COLO829 (cell line): ENCODE measurements at regions not wholly inside any gene's neighbourhood (a gene's known extent, or its start where the extent isn't known, plus 50 kb on each side); places are given as distances from the start of the nearest gene placed in this dataset.
"Not testable (repeated sequence)": the region's sequence is repeated elsewhere in the genome, so short reads cannot be mapped to it uniquely, and the experiment has no call there.

Source experiments
- DNase-seq: peaks from one replicate; pipeline ENCODE4 v3.0.0; 2012; ENCODE audit warnings: low spot score

GRCh38 chr21:35399706-35400105 lies 350.6 kb upstream of the RUNX1 start:
- no peak for DNase-seq

DNA sequence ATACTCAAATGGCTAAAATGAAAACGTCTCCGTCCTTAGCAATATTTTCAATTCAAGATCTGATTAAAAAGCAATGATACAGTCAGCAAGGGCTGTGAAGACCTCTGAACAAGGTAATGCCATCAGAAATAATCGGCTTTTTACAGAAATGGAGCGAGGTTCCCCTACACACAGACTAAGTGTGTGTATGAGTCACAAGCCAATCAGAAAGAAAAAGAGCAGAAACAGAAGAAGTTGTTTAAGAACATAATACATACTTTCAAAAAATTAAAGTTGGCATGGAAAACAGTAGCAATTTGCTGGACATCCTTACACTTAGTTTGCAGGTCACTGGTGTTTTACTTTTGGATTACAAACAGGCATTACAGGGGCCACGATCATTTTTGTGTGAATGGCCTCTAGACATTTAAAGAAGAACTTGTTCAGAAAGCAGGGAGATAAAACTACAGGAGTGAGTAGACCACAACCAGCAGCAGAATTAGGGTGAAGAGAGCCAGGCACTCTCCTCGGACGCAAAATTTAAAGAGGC lies 350.0 kb upstream of the RUNX1 start:
- no peak for DNase-seq

DNA sequence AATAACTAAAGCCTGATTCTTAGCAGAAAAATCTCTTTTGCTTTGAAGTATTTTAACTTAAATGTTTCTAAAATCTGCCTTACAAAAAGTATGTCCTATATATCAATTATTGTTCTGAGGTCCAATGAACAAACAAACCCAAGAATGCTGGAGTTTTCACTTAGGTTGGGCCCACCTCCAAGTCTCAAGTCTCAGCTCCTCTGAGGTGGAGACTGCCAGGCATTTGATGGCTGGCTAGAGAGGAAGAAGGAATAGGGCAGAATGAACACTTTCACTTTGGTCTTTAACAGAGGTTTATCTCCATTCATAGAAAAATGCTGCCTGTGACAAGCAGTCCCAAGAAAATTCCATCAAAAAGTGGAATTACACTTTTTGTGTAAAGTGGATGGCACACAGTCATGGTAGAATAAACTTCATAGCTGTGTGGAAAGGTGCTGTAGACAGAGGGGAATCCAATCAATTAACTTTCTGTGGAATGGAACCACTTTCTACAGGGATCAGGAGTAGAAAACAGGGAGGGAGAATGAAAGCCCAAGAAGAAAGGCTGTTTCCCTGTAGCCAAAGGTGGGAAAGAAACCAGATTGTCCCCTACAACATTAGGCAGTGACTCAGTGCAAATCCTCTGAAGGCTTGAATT lies 349.4 kb upstream of the RUNX1 start:
- no peak for DNase-seq

DNA sequence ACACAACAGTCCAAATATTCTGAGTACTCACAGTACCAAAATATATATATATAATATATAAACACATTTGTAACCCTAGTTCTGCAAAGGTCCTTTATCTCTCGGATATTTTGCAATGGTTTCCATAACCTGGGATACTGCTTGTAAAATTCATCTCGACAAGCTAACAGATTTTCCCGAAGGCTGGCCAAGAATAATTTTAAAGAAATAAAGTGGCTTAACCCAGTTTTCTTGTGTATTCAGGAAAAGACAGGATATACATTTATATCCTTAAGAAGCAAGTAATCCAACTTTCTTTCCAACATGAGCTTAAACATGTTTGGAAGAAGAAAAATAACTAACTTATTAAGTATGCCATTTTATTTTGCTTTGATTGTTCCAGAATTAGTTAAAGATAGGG lies 348.7 kb upstream of the RUNX1 start:
- DNase-seq, result no peak

GRCh38 chr21:35396655-35397054 lies 347.6 kb upstream of the RUNX1 start:
- no peak for DNase-seq

- DNase-seq, result no peak
These were observed 346.6 kb upstream of the RUNX1 start for GRCh38 chr21:35395728-35396127.

DNA sequence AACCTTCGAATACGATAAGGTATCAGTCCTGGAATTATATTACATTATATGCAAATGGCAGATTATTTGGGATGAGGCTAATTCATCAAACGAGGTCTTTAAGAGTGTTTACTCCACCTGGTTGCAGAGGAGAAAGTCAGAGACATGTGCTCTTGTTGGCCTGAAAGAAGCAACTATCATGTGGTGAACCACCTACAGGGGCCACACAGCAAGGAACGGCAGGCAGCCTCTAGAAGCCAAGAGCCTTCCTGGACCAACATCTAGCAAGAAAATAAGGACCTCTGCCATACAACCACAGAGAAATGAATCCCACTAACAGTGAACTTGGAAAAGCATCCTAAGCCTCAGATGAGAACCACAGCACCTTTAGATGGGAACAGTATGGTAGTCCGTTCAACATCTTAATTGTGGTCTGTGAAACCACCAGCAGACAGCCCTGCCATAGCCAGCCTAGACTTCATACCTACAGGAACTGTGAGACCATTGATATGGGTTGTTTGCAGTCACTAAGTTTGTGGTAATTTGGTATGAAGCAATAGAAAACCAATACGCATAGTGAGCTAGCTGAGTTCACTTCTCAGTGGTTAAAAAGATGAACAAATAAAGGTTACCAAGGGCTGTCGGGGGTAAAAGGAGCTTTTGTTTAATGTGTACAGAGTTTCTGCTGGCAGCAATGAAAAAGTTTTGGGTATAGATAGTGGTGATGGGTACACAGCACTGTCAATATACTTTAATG lies 345.7 kb upstream of the RUNX1 start:
- DNase-seq, result no peak

GRCh38 chr21:35394049-35394448 lies 344.9 kb upstream of the RUNX1 start:
- no peak for DNase-seq

DNA sequence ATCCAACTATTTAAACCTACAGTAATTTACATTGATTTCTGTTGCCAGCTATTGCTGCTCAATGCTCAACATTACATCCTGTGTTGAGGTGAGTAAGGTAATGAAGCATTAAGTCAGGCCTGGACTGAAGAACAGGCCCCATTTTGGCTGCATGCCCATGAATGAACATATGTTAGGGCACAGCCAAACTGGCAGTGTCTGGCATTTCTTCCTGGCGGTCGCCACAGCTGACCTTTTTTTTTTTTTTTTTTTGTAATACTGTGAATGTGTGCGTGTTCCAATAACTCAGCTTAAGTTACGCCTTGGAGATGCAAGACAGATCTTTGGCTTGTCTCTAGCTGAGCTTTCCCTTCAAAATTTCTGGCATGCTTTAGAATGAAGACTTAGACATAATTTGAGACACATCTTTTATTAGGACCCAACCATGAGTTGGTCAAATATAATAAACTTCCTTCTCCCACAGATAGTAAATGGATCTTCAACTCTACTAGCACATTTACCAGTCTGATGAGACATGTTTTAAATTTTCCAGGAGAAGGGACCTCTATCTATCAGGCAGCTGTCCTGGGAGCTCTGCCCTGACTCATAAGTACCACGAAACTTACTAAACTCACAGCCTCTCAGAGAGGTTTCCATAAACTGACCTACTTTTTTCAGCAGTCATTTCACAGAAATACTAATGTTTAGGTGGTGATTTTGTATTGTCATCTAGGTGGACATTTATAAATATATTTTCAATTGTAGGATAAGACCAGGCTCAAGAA lies 341.1 kb upstream of the RUNX1 start:
- DNase-seq, result no peak

DNA sequence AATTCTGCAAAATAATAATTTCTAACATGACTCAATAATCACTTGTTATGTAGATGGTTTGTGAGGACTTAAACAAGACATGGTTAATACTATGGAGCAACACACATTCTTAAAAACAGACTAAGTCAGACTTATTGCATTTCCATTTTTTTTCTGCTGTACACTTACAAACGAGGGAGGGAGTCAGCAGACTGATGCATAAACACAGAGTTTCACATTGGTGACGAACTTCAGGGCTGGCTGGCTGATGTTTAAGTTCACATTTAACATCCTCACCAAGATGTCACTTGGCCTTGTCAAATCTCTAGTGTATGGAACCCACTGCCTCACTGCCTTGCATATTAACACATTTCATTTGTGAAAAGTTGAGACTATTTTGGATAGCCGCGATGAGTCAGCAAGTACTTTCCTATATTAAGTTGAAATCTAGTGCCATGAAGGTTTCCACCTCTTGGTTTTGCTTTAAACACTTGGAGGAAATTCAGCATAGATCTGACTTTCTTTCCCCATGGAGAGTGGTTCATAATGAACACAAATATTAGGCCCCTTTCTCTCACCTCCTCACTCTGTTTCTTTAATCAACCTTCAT lies 337.5 kb upstream of the RUNX1 start:
- DNase-seq, result no peak

GRCh38 chr21:35384375-35384774 lies 335.3 kb upstream of the RUNX1 start:
- DNase-seq, result no peak

DNA sequence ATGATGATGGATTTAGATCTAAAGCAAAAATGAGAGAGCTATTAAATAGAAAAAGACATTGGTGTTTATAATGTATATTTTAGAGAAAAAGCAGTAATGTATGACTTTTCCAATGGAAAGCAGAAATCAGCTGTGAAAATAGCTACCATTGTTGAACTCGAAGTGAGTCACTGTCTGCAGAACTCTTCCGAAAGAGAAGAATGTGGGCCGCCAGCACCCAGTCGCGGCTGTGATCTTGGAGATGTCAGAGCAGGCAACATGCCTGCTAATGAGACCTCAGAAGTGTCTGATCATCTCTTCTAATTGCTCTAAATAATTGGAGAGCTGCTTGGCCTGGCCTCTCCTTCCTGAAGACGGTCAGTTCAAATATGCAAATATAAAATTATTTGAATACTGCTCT lies 333.6 kb upstream of the RUNX1 start:
- no peak for DNase-seq

DNA sequence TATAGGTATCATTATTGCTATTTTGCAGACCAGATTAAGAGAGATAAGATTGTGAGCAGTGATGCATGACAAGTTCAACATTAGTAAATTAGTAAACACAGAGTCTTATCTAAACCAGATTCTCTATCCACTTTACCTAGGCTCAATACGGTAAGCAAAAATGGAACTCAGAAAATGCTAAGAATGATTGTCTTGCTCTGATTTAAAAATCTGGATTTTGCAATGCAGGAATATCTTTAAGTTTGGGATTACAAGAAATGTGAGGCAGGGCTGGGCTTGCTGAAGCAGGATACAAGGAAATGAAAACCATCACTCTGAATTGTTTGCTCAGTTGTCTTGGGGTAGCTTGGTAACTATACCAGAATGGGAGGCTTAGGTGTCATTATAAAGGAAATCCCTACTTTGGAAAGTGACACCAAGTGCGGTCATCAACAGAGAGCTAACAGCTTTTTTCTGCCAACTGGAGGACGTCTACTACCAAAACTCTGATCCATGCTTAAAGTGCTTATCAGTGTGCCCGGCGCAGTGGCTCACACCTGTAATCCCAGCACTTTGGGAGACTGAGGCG lies 332.7 kb upstream of the RUNX1 start:
- DNase-seq, result no peak

GRCh38 chr21:35380304-35380703 lies 331.2 kb upstream of the RUNX1 start:
- not testable (repeated sequence) for DNase-seq

GRCh38 chr21:35378881-35379280 lies 329.8 kb upstream of the RUNX1 start:
- no peak for DNase-seq

DNA sequence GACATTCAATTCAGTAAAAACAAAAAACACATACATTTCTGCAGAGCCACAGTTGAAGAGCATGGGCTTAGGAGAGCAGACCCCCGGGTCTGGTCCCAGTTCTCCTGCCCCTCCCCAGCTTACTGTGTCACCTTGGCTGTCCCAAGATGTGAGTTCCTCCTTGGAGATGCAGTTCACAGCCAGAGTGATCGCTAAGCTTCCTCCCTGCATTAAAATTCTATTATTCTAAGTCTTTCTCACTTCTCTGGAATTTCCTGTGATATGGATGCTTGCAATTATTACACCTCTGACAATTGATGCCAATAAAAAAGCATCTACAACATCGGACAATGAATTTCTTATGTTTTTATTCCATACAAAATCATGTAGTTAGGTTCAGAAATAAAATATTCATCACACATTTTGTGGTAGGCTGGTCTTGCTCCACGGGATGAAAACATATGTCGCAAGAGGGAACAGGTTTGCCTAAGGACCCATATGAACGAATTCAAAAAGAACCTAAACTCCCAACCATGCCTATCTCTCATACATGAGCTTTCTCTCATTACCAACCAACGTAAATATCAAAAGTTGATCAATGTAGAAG lies 328.5 kb upstream of the RUNX1 start:
- no peak for DNase-seq

- no peak for DNase-seq
These were observed 327.5 kb upstream of the RUNX1 start for GRCh38 chr21:35376406-35377135.

GRCh38 chr21:35375115-35375514 lies 326.0 kb upstream of the RUNX1 start:
- DNase-seq, result no peak

DNA sequence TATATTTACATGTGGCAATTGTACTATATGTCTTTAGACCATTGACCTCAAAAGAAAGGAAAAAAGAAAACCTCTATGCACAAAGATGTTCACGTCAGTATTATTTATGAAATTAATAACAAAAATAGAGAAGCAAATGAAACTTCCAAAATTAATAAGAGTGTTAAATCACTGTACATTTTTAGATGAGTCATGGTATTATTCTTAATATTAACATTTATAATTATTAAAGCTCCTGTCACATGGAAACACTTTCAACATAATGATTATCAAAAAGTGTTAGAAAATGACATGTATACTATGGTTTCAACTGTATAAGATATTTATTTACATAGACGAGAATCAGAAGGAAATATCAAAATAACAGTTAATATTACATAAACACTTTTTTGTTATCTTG lies 324.9 kb upstream of the RUNX1 start:
- no peak for DNase-seq

GRCh38 chr21:35372201-35372600 lies 323.1 kb upstream of the RUNX1 start:
- DNase-seq, result no peak

- DNase-seq, result no peak
These were observed 321.6 kb upstream of the RUNX1 start for GRCh38 chr21:35370671-35371070.
